NCI-H2081 treated with DMSO at 0.1 percent for 48 hours (cell line): ENCODE measurements at regions not wholly inside any gene's neighbourhood (a gene's known extent, or its start where the extent isn't known, plus 50 kb on each side); places are given as distances from the start of the nearest gene placed in this dataset.
A peak's percentile ranks its signal among the peaks of the same experiment; 100 is the strongest.
"Not testable (repeated sequence)": the region's sequence is repeated elsewhere in the genome, so short reads cannot be mapped to it uniquely, and the experiment has no call there.

Source experiments
- DNase-seq: peaks from one replicate; lab custom pipeline; 2025; lab: John Stamatoyannopoulos, UW

- no peak for DNase-seq
Measured at GRCh38 chr7:12827920-12828319, 140.5 kb downstream of the ARL4A start.

DNA sequence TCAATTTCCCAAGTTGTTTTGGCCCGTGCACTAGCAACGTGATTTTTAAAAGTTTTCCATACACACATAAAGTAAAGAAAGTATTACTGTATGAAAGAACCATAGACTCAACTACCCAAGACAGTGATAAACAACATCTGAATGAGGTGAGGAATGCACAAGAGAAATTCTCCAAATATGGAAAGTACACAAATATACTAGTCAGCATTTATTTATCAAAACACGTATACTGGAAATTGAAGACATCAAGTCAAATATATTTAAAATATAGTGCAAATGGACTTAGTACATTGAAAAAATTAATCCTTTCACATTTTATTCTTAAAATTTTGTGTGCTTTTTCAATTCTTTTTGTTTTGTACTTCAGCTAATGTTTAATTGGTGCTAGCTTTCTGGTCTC is 143.6 kb downstream of the ARL4A start:
- DNase-seq: no peak

DNA sequence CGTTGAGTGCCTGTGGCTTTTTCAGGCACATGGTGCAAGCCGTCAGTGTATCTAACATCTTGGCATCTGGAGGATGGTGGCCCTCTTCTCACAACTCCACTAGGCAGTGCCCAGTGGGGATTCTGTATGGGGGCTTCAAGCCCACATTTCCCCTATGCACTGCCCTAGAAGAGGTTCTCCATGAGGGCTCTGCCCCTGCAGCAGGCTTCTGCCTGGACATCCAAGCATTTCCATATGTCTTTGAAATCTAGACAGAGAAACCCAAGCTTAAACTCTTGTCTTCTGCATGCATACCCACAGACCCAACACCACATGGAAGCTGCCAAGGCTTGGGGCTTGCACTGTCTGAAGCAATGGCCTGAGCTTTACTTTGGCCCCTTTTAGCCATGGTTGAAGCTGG is 146.4 kb downstream of the ARL4A start:
- no peak for DNase-seq

- no peak for DNase-seq
Measured at GRCh38 chr7:12834782-12835181, 147.3 kb downstream of the ARL4A start.

GRCh38 chr7:12839508-12840153 is 152.2 kb downstream of the ARL4A start:
- DNase-seq: no peak

GRCh38 chr7:12844732-12845131 is 157.3 kb downstream of the ARL4A start:
- DNase-seq: not testable (repeated sequence)

DNA sequence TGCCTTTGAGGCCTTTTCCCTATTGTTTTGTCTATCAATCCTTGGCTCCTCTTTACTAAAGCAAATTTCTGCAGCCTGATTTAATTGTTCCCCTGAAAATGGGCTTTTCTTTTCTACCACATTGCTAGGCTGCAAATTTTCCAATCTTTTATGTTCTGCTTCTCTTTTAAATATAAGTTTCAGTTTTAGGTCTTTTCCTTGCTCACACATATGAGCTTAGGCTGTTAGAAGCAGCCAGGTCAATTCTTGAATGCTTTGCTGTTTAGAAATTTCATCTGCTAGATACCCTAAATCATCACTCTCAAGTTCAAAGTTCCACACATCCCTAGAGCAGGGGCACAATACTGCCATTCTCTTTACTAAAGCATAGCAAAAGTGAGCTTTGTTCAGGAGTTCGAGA is 159.6 kb downstream of the ARL4A start:
- DNase-seq: no peak

DNA sequence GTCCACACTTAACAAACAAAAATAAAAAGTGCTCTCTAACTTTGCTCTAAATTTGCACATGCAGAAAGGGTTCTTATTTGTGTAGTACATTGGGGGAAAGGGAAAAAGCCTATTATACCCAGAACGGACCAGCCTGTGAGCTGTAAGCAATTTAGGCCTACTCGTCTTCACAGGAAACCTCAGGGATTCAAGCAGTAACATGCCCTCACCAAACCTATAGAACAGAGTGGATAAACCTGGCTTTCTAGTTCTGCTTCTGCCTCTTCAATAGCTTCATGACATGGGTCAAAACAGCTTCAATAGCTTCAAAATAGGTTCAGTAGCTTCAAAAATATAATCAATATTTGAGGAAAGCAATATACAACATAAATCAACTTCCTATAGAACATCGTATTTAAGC is 163.7 kb downstream of the ARL4A start:
- DNase-seq: no peak

GRCh38 chr7:12851841-12852240 is 164.4 kb downstream of the ARL4A start:
- no peak for DNase-seq

DNA sequence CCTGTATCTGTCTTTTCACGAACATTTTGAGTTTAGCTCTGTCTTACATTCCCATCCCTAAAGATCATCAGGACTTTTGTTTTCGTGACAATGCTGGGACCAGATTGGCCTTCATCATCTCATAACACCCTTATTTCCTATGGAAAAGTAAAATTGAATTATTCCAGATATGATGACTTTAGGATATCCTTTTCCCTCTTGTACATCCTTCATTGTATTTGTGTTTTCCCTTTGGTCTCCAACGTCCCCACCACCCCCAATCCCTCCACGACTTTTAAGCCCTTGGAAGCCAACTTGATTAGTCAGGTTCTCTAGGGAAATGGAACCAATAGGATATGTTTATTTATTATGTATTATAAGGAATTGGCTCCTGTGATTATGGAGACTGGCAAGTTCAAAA is 167.6 kb downstream of the ARL4A start:
- DNase-seq: no peak

DNA sequence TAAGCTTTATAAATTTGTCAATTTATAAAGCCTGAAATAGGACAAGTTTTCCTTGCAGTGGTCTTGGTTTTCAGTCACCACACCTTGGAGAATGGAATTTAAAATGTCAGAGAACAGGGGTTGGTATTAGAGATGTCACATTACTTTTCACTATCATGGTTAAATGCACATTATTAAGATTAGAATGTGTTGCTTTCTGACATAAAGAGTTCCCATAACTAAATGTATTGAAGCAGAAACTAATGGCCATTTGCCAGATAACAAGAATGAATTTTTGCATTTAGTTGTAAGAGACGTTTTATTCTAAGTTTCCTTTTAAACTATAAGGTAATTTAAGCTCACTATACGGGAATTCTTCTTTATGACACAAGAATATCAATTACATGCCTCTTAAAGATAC is 172.3 kb downstream of the ARL4A start:
- no peak for DNase-seq

GRCh38 chr7:12861070-12861469 is 173.6 kb downstream of the ARL4A start:
- peak; percentile 84 for DNase-seq

GRCh38 chr7:12862146-12862545 is 174.7 kb downstream of the ARL4A start:
- no peak for DNase-seq

DNA sequence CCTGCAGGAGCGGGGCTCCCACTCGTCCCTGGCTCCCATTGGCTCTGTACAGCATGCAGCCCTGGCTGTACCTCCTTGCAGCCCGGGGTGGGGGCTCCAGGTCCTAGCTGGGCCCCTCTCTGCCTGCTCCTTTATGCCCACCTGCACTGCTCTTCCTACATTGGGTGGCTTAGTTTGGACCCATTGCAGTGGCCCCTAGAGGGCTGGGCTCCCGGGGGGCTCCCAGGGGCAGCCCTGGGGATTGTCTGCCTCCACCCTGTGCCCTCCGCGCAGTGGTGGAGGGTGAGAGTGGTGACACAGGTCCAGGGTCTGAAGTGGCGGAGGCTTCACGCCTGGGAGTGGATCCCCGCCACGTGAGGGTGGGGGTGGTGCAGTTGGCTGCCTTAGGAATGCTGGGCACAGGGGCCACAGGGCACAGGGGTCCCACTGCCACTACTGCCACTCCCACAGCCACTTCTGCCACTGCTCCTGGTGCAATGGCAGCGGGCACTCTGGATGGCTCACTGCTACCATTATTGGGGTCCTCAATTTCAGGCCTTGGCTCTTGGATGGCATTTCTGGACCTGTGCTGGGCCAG is 177.1 kb downstream of the ARL4A start:
- DNase-seq: no peak

DNA sequence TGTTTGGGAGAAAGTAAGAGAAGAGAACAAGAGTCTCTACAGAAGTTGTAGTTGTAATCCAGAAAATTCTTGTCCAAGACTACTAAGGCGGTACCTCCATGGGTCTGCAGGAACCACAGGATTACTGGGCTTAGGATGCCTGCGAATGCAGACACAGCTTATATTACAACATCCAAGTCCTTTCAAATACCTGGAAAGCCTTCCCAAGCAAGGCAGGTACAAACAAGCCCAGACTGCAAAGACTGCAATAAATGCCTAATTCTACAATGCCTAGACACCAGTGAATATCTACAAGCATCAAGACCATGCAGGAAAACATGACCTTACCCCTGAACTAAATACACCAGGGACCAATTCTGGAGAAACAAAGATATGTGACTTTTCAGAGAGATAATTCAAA is 178.2 kb downstream of the ARL4A start:
- no peak for DNase-seq

DNA sequence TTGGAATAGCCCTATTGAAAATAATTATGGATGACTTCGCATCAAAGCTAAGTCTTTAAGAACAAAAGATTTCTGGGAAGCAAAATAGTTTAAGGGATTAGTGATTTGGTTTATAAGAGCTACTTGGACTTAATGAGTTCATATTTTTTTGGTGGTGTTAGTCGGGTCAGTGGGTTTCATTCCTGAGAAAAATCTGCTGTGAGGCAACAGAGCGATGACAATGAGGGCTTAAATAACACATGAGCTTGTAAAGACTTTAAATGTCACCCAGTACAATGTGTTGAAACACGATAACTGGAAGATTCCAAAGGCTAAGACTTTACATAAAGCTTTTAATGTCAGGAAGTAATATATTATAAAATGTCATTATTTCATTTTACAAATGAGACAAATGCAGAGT is 178.8 kb downstream of the ARL4A start:
- DNase-seq: no peak

- DNase-seq: no peak
Measured at GRCh38 chr7:12868027-12868426, 180.6 kb downstream of the ARL4A start.

DNA sequence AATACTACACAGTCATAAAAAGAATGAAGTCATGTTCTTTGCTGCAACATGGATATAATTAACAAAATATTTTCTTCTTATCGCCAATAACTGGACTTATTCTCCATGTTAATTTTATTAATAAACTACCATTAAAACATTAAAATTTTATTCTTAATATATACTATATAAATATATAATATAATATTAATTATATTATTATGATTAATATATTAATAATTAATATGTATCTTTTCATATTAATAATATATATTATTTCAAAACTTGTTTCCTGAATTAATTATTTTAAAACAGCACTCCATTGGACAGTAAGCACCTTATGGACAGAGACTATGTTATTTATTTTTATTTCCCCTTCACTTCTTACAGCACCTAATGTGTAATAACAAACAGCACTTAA is 182.8 kb downstream of the ARL4A start:
- no peak for DNase-seq

DNA sequence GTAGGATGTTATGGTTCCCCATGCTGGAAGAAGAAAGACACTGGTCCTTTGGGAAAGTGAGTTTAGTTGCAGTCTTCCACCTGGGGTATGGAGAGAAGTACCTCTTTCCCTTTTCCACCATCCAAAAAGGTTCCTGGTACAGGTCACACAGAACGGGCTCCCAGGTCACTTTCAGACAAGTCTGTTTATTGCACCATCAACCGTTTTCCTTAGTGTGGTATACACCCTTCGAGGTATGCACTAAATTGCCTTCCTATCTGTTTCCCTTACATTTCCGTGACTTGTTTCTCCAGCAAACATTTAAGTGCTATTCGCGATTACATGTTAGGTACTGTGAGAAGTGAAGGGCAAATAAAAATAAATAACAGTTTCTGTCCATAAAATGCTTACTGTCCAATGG is 185.1 kb downstream of the ARL4A start:
- DNase-seq: no peak

- DNase-seq: no peak
Measured at GRCh38 chr7:12873571-12873970, 186.1 kb downstream of the ARL4A start.

- no peak for DNase-seq
Measured at GRCh38 chr7:12879139-12879538, 191.7 kb downstream of the ARL4A start.

DNA sequence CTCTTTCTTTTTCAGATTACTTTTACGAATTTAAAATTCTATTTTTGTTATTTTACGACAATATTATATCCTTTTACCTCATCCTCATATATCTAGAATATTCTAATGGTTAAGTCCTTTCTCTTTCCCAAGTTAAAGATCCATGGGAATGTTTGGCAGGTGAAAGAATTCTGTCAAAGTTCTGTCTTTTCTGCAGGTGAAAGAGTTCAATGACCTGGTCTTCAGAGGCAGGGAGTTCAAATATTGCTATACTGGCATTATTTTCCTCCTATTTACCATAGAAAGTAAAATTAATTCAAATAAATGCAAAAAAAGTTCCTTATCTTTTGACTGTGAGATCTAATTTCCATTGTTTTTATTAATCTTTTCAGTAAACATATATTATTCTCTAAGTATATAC is 194.3 kb downstream of the ARL4A start:
- no peak for DNase-seq

DNA sequence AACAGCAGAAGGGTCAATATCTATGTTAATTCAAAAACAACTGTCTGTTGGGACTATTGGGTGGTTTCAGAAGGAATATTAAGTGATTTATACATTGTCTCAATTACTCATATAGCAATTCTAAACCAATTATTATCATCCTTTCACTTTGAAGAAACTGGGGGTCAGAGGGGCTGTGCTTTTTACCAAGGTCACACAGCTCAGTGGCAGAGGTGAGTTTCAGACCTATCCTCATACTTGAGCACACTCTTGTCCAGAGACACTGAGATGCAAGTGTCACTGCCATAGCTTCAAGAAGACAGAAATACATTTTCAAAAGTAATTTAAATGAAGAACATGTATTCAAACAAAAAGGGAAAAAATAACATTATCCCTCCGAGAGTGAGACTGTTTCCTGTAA is 195.3 kb downstream of the ARL4A start:
- DNase-seq: no peak

GRCh38 chr7:12884033-12884432 is 196.6 kb downstream of the ARL4A start:
- no peak for DNase-seq
